ENCODE measurements at regions not wholly inside any gene's neighbourhood (a gene's known extent, or its start where the extent isn't known, plus 50 kb on each side); places are given as distances from the start of the nearest gene placed in this dataset.

DNA sequence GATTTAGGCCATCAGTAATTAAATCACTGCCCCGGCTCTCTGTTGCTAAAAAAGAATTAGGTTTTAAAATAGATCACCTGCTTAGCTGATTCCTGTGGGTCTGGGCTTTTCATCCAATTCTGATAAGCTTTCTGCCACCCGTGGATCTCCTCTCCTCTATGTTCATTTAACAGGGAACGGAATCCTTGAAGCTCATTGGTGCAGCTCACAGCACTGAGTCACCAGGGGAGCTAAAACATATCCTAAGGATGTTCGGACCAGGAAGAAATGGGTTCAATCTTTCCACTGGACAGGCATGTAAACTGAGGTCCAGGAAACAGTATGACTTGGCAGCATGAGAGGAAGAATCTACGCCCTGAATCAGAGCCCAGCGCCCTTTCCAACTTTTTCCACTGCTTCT, 267.1 kb upstream of the GRIA1 start:
- no peaks in the 10 kb centered on the region for H3K36me3 ChIP-seq (ENCODE audit: control insufficient read depth, insufficient read depth, low read length)
- H3K27me3 ChIP-seq (replicated peaks; ENCODE audit: control insufficient read depth, insufficient read depth, low read length, poor library complexity, severe bottlenecking) = no peaks in the 10 kb centered on the region
- H3K4me3 ChIP-seq (ENCODE audit: insufficient read depth, low read depth, low read length, poor library complexity, severe bottlenecking) = no peak overlapping the region
- no peak for DNase-seq
- no peaks in the 10 kb centered on the region for H3K4me1 ChIP-seq (ENCODE audit: control insufficient read depth, insufficient read depth, low read length, poor library complexity, severe bottlenecking)
- no peaks in the 10 kb centered on the region for H3K9me3 ChIP-seq (ENCODE audit: control insufficient read depth, low read length)
- H3K27ac ChIP-seq (ENCODE audit: insufficient read depth, low read length, poor library complexity, severe bottlenecking) = no peak overlapping the region

DNA sequence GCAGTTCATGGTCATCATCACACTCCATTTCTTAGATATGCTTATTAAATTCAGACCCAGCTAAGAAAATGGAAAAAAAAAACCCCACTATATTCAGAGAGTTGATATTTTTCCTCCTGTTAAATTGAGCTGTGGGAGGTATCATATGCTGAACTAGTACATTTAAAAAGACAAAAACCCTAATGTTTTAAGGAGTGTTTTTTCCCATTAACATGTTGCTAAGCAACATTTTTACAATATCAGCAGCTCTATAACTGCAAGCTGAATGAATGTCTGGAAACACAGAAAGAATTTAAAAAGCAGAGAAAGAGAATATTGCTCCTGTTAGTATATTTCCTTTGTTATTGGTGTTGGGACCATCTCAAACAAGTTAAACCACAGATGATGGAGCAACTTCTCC, 265.8 kb upstream of the GRIA1 start:
- no peak overlapping the region for H3K4me3 ChIP-seq (ENCODE audit: insufficient read depth, low read depth, low read length, poor library complexity, severe bottlenecking)
- H3K36me3 ChIP-seq (ENCODE audit: control insufficient read depth, insufficient read depth, low read length) = no peaks in the 10 kb centered on the region
- DNase-seq = no peak

DNA sequence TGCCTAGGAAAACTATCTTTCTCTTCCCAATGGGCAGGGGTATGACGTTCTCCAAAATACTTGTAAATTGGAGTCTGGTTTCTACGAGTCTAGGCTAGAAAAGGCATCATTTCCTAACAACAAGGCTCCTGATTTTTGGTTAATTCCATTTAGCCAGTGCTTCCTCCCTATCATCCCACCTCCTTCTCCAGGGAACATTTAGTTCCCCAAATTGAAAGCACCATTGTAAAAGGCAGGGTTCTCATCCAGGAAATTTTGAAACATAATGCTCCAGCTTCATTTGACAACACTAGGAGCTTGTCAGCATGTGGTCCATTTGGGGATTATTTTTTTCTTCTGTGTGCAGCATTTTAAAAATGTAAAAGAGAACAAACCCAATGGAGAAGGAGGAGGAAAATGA, 256.5 kb upstream of the GRIA1 start:
- Histone ChIP-seq H3K9me3 (ENCODE audit: control insufficient read depth, low read length) (no peaks in the 10 kb centered on the region), H3K4me3 (ENCODE audit: insufficient read depth, low read depth, low read length, poor library complexity, severe bottlenecking) (no peak overlapping the region), H3K27ac (ENCODE audit: insufficient read depth, low read length, poor library complexity, severe bottlenecking) (no peak overlapping the region), H3K4me1 (ENCODE audit: control insufficient read depth, insufficient read depth, low read length, poor library complexity, severe bottlenecking) (no peaks in the 10 kb centered on the region), H3K27me3 (replicated peaks; ENCODE audit: control insufficient read depth, insufficient read depth, low read length, poor library complexity, severe bottlenecking) (no peaks in the 10 kb centered on the region), H3K36me3 (ENCODE audit: control insufficient read depth, insufficient read depth, low read length) (no peaks in the 10 kb centered on the region)
- DNase-seq = no peak

More for the DNA sequence above, 265.8 kb upstream of the GRIA1 start:
- no peaks in the 10 kb centered on the region for H3K9me3 ChIP-seq (ENCODE audit: control insufficient read depth, low read length)
- H3K27me3 ChIP-seq (replicated peaks; ENCODE audit: control insufficient read depth, insufficient read depth, low read length, poor library complexity, severe bottlenecking) = no peaks in the 10 kb centered on the region
- H3K4me1 ChIP-seq (ENCODE audit: control insufficient read depth, insufficient read depth, low read length, poor library complexity, severe bottlenecking) = no peaks in the 10 kb centered on the region
- no peak overlapping the region for H3K27ac ChIP-seq (ENCODE audit: insufficient read depth, low read length, poor library complexity, severe bottlenecking)

DNA sequence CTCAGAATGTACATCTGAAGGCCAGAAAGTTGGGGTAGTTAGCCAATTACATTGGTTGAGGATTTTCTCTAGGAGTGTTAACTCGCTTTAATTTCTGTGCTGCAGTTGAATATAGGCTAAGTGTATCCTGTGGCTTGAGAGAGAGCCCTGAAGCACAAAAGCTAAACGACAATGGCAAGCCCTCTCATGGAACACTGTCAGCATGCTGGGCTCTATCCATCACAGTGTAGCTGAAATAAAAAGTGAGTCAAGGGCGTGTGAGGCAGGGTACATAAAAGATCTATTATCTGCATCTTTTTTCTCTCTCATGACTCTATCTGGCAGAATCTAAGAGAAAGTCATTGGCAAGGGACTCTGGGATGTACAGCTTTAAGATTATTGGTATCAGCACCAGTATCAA, 254.2 kb upstream of the GRIA1 start:
- Histone ChIP-seq H3K36me3 (ENCODE audit: control insufficient read depth, insufficient read depth, low read length) (no peaks in the 10 kb centered on the region), H3K27ac (ENCODE audit: insufficient read depth, low read length, poor library complexity, severe bottlenecking) (no peak overlapping the region), H3K4me3 (ENCODE audit: insufficient read depth, low read depth, low read length, poor library complexity, severe bottlenecking) (no peak overlapping the region), H3K9me3 (ENCODE audit: control insufficient read depth, low read length) (no peaks in the 10 kb centered on the region), H3K27me3 (replicated peaks; ENCODE audit: control insufficient read depth, insufficient read depth, low read length, poor library complexity, severe bottlenecking) (no peaks in the 10 kb centered on the region), H3K4me1 (ENCODE audit: control insufficient read depth, insufficient read depth, low read length, poor library complexity, severe bottlenecking) (no peaks in the 10 kb centered on the region)
- DNase-seq = no peak

DNA sequence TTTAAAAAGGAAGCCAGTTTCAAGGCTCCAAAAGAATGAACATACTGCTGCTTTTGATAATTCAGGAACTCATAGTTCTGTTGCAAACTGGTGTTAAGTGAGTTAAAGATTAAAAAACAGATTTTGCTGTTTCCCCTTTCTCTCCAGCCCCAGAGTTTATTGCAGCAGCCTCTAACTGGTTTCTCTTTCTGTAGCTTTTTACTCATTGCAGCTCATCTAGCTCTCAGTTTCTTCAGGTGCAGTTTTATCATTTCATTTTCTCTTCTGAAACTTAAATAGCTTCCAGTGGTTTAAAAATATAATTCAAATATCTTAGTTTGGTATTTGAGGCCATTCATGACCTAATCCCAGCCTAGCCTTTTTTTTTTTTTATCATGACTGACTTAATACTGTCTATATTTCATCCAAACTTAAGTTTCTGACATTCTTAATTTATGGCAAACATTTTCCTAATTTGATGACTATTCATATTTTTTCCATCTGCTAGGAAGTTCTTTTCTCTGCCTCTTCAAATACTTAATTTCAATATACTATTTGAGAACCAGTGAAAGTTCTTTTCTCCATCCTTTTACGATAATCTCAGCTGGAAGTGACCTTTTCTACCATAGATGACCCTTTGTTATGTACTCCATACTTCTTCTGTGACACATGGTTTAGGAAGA, 252.7 kb upstream of the GRIA1 start:
- Histone ChIP-seq H3K4me1 (ENCODE audit: control insufficient read depth, insufficient read depth, low read length, poor library complexity, severe bottlenecking) (no peaks in the 10 kb centered on the region), H3K36me3 (ENCODE audit: control insufficient read depth, insufficient read depth, low read length) (no peaks in the 10 kb centered on the region), H3K9me3 (ENCODE audit: control insufficient read depth, low read length) (no peaks in the 10 kb centered on the region), H3K27ac (ENCODE audit: insufficient read depth, low read length, poor library complexity, severe bottlenecking) (no peak overlapping the region), H3K4me3 (ENCODE audit: insufficient read depth, low read depth, low read length, poor library complexity, severe bottlenecking) (no peak overlapping the region), H3K27me3 (replicated peaks; ENCODE audit: control insufficient read depth, insufficient read depth, low read length, poor library complexity, severe bottlenecking) (no peaks in the 10 kb centered on the region)
- DNase-seq = no peak

DNA sequence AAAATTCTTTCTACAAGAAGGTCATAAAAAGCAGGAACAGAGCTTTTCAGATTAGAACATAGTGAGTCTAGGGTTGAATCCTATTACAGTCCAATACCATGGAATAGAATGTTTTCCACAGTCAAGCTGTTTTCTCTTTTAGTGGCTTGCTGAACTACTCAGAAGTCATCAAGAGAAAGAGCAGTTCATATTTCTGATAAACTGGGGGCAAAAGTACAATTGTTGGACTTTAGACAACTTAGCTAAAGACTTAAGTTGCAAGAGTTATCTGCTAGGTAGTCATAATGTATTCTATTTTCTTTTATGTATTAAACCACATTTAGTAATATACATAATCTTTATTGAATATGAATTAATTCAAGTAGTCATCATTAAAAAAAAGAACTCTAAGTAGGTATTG, 233.1 kb upstream of the GRIA1 start:
- DNase-seq = no peak
- no peak overlapping the region for H3K4me3 ChIP-seq (ENCODE audit: insufficient read depth, low read depth, low read length, poor library complexity, severe bottlenecking)
- H3K27ac ChIP-seq (ENCODE audit: insufficient read depth, low read length, poor library complexity, severe bottlenecking) = no peak overlapping the region
- no peaks in the 10 kb centered on the region for H3K9me3 ChIP-seq (ENCODE audit: control insufficient read depth, low read length)
- no peaks in the 10 kb centered on the region for H3K4me1 ChIP-seq (ENCODE audit: control insufficient read depth, insufficient read depth, low read length, poor library complexity, severe bottlenecking)
- H3K36me3 ChIP-seq (ENCODE audit: control insufficient read depth, insufficient read depth, low read length) = no peaks in the 10 kb centered on the region
- H3K27me3 ChIP-seq (replicated peaks; ENCODE audit: control insufficient read depth, insufficient read depth, low read length, poor library complexity, severe bottlenecking) = no peaks in the 10 kb centered on the region

DNA sequence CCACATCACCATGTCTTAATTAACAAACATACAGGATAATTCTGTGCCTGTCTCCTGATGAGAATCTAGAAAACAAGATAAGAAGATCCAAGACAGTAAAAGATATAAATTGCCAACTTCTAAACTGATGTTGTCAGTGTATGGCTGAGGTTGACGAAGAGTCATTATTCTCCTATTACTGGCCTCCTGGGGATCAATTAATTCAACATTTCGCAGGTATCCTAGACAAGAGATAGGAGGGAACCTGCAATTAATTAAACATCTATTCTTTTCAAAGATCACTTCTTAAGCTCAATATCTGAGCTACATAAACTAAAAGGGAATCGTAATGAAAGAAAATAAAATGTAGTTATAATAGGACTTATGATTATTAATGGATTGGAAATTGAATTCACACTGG, 232.0 kb upstream of the GRIA1 start:
- H3K4me1 ChIP-seq (ENCODE audit: control insufficient read depth, insufficient read depth, low read length, poor library complexity, severe bottlenecking) = no peaks in the 10 kb centered on the region
- no peaks in the 10 kb centered on the region for H3K9me3 ChIP-seq (ENCODE audit: control insufficient read depth, low read length)
- DNase-seq = no peak
- no peaks in the 10 kb centered on the region for H3K27me3 ChIP-seq (replicated peaks; ENCODE audit: control insufficient read depth, insufficient read depth, low read length, poor library complexity, severe bottlenecking)
- H3K4me3 ChIP-seq (ENCODE audit: insufficient read depth, low read depth, low read length, poor library complexity, severe bottlenecking) = no peak overlapping the region
- no peaks in the 10 kb centered on the region for H3K36me3 ChIP-seq (ENCODE audit: control insufficient read depth, insufficient read depth, low read length)
- no peak overlapping the region for H3K27ac ChIP-seq (ENCODE audit: insufficient read depth, low read length, poor library complexity, severe bottlenecking)

DNA sequence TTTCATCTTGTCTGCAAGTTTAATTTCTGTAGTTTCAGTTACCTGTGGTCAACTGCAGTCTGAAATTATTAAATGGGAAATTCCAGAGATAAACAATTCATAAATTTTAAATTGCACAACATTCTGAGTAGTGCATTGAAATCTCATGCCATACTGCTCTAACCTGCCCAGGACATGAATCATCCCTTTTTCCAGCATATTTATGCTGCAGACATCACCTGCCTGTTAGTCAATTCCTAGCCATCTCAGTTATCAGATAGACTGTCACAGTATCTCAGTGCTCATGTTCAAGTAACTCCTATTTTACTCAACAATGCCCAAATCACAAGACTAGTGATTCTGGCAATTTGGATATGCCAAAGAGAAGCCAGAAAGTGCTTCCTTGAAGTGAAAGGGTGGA, 223.0 kb upstream of the GRIA1 start:
- Histone ChIP-seq H3K27ac (ENCODE audit: insufficient read depth, low read length, poor library complexity, severe bottlenecking) (no peak overlapping the region), H3K27me3 (replicated peaks; ENCODE audit: control insufficient read depth, insufficient read depth, low read length, poor library complexity, severe bottlenecking) (no peaks in the 10 kb centered on the region), H3K4me3 (ENCODE audit: insufficient read depth, low read depth, low read length, poor library complexity, severe bottlenecking) (no peak overlapping the region), H3K4me1 (ENCODE audit: control insufficient read depth, insufficient read depth, low read length, poor library complexity, severe bottlenecking) (no peaks in the 10 kb centered on the region), H3K36me3 (ENCODE audit: control insufficient read depth, insufficient read depth, low read length) (no peaks in the 10 kb centered on the region), H3K9me3 (ENCODE audit: control insufficient read depth, low read length) (no peaks in the 10 kb centered on the region)
- no peak for DNase-seq

DNA sequence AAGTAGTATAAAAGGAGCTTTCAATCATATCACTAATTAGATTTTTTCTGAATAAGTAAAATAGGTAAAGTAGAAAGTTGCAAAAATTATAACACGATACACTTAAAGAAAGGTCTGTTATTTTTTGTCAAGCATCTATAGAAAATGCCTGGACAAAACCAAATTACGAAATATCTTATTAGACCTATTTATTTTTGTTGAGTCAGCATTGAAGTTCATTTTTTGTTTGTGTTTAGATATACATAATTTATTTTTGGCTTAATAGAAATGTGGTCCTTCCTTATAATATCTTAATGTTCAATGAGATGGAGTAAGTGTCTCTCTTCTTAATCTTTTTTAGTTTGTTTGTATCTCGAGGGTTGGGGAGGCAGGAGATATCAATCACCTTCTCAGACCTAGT, 214.8 kb upstream of the GRIA1 start:
- Histone ChIP-seq H3K36me3 (ENCODE audit: control insufficient read depth, insufficient read depth, low read length) (no peaks in the 10 kb centered on the region), H3K27ac (ENCODE audit: insufficient read depth, low read length, poor library complexity, severe bottlenecking) (no peak overlapping the region), H3K27me3 (replicated peaks; ENCODE audit: control insufficient read depth, insufficient read depth, low read length, poor library complexity, severe bottlenecking) (no peaks in the 10 kb centered on the region), H3K4me3 (ENCODE audit: insufficient read depth, low read depth, low read length, poor library complexity, severe bottlenecking) (no peak overlapping the region), H3K4me1 (ENCODE audit: control insufficient read depth, insufficient read depth, low read length, poor library complexity, severe bottlenecking) (no peaks in the 10 kb centered on the region), H3K9me3 (ENCODE audit: control insufficient read depth, low read length) (no peaks in the 10 kb centered on the region)
- DNase-seq = no peak

DNA sequence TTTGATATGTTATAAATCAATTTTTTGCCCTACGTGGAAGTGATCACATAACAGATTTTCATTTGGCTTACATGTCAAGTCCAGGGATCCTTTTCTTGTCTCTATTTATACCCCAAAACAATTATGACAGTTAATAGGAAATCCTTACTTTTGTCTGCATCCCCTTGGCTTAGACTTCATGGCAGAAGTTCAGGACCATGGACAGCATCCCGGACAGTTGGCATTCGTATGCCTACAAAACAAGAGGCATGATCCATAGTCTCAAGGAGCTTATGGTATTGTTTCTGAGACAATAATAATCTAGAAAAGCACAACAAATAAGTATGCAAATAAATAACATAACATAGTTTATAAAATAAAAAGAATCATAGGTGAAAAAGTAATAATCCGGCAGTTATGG, 214.3 kb upstream of the GRIA1 start:
- Histone ChIP-seq H3K27me3 (replicated peaks; ENCODE audit: control insufficient read depth, insufficient read depth, low read length, poor library complexity, severe bottlenecking) (no peaks in the 10 kb centered on the region), H3K4me1 (ENCODE audit: control insufficient read depth, insufficient read depth, low read length, poor library complexity, severe bottlenecking) (no peaks in the 10 kb centered on the region), H3K4me3 (ENCODE audit: insufficient read depth, low read depth, low read length, poor library complexity, severe bottlenecking) (no peak overlapping the region), H3K27ac (ENCODE audit: insufficient read depth, low read length, poor library complexity, severe bottlenecking) (no peak overlapping the region), H3K9me3 (ENCODE audit: control insufficient read depth, low read length) (no peaks in the 10 kb centered on the region), H3K36me3 (ENCODE audit: control insufficient read depth, insufficient read depth, low read length) (no peaks in the 10 kb centered on the region)
- no peak for DNase-seq

All from effector memory CD4-positive, alpha-beta T cell (primary cell).